IMR-90 (cell line): ENCODE measurements at regions not wholly inside any gene's neighbourhood (a gene's known extent, or its start where the extent isn't known, plus 50 kb on each side); places are given as distances from the start of the nearest gene placed in this dataset.

Experiments used
- ATAC-seq: fragments of 200-7000 bp; cut with Tn5 transposase; 2 replicates; pipeline ENCODE4 v1.9.1; 2020; ENCODE audit warnings: low read depth, mild to moderate bottlenecking, moderate library complexity
- BruUV-seq: library from RNA; stranded (reverse); fragments of 400-500 nt; replicated peaks from 2 replicates; lab custom pipeline; 2021; lab: Mats Ljungman, UMichigan
- CTCF ChIA-PET: fragments of 300-600 bp; formaldehyde crosslinking; extraction: SDS; loops from one replicate; lab custom pipeline; 2021; ENCODE audit warnings: antibody characterized with exemption; lab: Yijun Ruan, JAX
- POLR2A ChIA-PET: fragments of 300-600 bp; sonication (Branson Sonifier 250); formaldehyde crosslinking; loops from one replicate; lab custom pipeline; 2022; ENCODE audit warnings: antibody characterized with exemption; ENCODE audit not compliant: unreplicated experiment; lab: Charles Lee
- DNase-seq: peaks from one replicate; pipeline ENCODE4 v3.0.0; 2013
- H2AFZ ChIP-seq: replicated peaks from 2 replicates; pipeline ENCODE3; 2013; ENCODE audit warnings: low read length, mild to moderate bottlenecking; ENCODE audit not compliant: poor library complexity
- H2AK5ac ChIP-seq: 2 replicates; pipeline ENCODE4 v1.6.1; 2013; ENCODE audit warnings: low read depth, low read length, inconsistent platforms
- H2AK9ac ChIP-seq: replicated peaks from 2 replicates; pipeline ENCODE3; 2013; ENCODE audit warnings: mild to moderate bottlenecking, low read depth, low read length, moderate library complexity; ENCODE audit not compliant: poor library complexity
- H2BK120ac ChIP-seq: 2 replicates; pipeline ENCODE4 v1.6.1; 2013; ENCODE audit warnings: low read depth, low read length, inconsistent platforms
- H2BK15ac ChIP-seq: 3 replicates; pipeline ENCODE4 v1.6.1; 2013; ENCODE audit warnings: low read depth, low read length, inconsistent platforms
- H2BK20ac ChIP-seq: 2 replicates; pipeline ENCODE4 v1.6.1; 2013; ENCODE audit warnings: low read depth, mild to moderate bottlenecking, inconsistent platforms, low read length, moderate library complexity
- H2BK5ac ChIP-seq: 2 replicates; pipeline ENCODE4 v1.6.1; 2013; ENCODE audit warnings: mild to moderate bottlenecking, low read depth, low read length, inconsistent platforms; ENCODE audit not compliant: poor library complexity, severe bottlenecking
- H3K14ac ChIP-seq: replicated peaks from 2 replicates; pipeline ENCODE4 v1.6.1; 2013; ENCODE audit warnings: low read depth, low read length, inconsistent platforms
- H3K18ac ChIP-seq: 2 replicates; pipeline ENCODE4 v1.6.1; 2013; ENCODE audit warnings: low read depth, low read length, control low read depth
- H3K23ac ChIP-seq: 2 replicates; pipeline ENCODE4 v1.6.1; 2013; ENCODE audit warnings: low read depth, low read length, inconsistent platforms
- H3K27ac ChIP-seq: 2 replicates; pipeline ENCODE4 v1.5.1; 2013; ENCODE audit warnings: mild to moderate bottlenecking, control low read depth, low read length; ENCODE audit not compliant: insufficient read depth
- H3K27me3 ChIP-seq: 2 replicates; pipeline ENCODE4 v1.6.1; 2013; ENCODE audit warnings: low read length; ENCODE audit not compliant: control insufficient read depth, insufficient read depth
- H3K36me3 ChIP-seq: 2 replicates; pipeline ENCODE4 v1.6.1; 2013; ENCODE audit warnings: low read length, mixed read lengths; ENCODE audit not compliant: control insufficient read depth, insufficient read depth
- H3K4ac ChIP-seq: 2 replicates; pipeline ENCODE4 v1.6.1; 2013; ENCODE audit warnings: low read depth, low read length, inconsistent platforms
- H3K4me1 ChIP-seq: 2 replicates; pipeline ENCODE4 v1.6.1; 2013; ENCODE audit warnings: low read length, mixed read lengths; ENCODE audit not compliant: control insufficient read depth, insufficient read depth
- H3K4me2 ChIP-seq: 2 replicates; pipeline ENCODE4 v1.6.1; 2013; ENCODE audit warnings: low read depth, mild to moderate bottlenecking, control low read depth, low read length, moderate library complexity
- H3K4me3 ChIP-seq: 2 replicates; pipeline ENCODE4 v1.5.1; 2013; ENCODE audit warnings: low read depth, mild to moderate bottlenecking, control low read depth, low read length, moderate library complexity; ENCODE audit not compliant: insufficient read depth
- H3K56ac ChIP-seq: 2 replicates; pipeline ENCODE4 v1.6.1; 2013; ENCODE audit warnings: low read length, inconsistent platforms; ENCODE audit not compliant: insufficient read depth; ENCODE audit errors: extremely low read depth
- H3K79me1 ChIP-seq, 2 experiments: 2 replicates each; pipeline ENCODE4 v1.6.1; 2013; ENCODE audit warnings: low read length in 2 of 2, inconsistent platforms in 1 of 2, low read depth in 1 of 2
- H3K9ac ChIP-seq: 2 replicates; pipeline ENCODE4 v1.6.1; 2013; ENCODE audit warnings: low read depth, low read length, control low read depth
- H3K9me1 ChIP-seq: 2 replicates; pipeline ENCODE4 v1.6.1; 2013; ENCODE audit warnings: low read length, inconsistent platforms; ENCODE audit not compliant: insufficient read depth
- H3K9me3 ChIP-seq: 2 replicates; pipeline ENCODE4 v1.6.1; 2013; ENCODE audit warnings: low read length; ENCODE audit not compliant: control insufficient read depth, insufficient read depth
- H4K20me1 ChIP-seq: 2 replicates; pipeline ENCODE4 v1.6.1; 2013; ENCODE audit warnings: low read length, inconsistent platforms; ENCODE audit not compliant: insufficient read depth
- H4K5ac ChIP-seq: 2 replicates; pipeline ENCODE4 v1.6.1; 2013; ENCODE audit warnings: mild to moderate bottlenecking, low read depth, low read length, control low read depth
- H4K8ac ChIP-seq, 2 experiments: 2 replicates each; pipeline ENCODE4 v1.6.1; 2013; ENCODE audit warnings: low read depth in 2 of 2, low read length in 2 of 2, control low read depth in 1 of 2, inconsistent platforms in 1 of 2
- H4K91ac ChIP-seq: 2 replicates; pipeline ENCODE4 v1.6.1; 2013; ENCODE audit warnings: low read depth, low read length, inconsistent platforms; ENCODE audit not compliant: insufficient read depth
- BHLHE40 ChIP-seq: fragments of 150-350 bp; IDR thresholded peaks from 2 replicates; pipeline ENCODE4 v1.6.1; 2016; ENCODE audit warnings: mild to moderate bottlenecking, low read depth, low read length
- CEBPB ChIP-seq: IDR thresholded peaks from 2 replicates; pipeline ENCODE4 v1.6.1; 2012; ENCODE audit warnings: low read depth, low read length, improper control_type of control experiment
- CHD1 ChIP-seq: IDR thresholded peaks from 2 replicates; pipeline ENCODE4 v1.6.1; 2012; ENCODE audit warnings: low read depth, low read length, improper control_type of control experiment
- CTCF ChIP-seq: conservative IDR thresholded peaks from 2 replicates; pipeline ENCODE4 v1.5.1; 2012; ENCODE audit warnings: mild to moderate bottlenecking, low read depth, low read length, improper control_type of control experiment
- FOS ChIP-seq: fragments of 150-350 bp; IDR thresholded peaks from 2 replicates; pipeline ENCODE4 v1.6.1; 2016; ENCODE audit warnings: low read depth, low read length
- MAFK ChIP-seq: IDR thresholded peaks from 2 replicates; pipeline ENCODE4 v1.6.1; 2012; ENCODE audit warnings: low read depth, low read length, improper control_type of control experiment
- MAZ ChIP-seq: IDR thresholded peaks from 2 replicates; pipeline ENCODE4 v1.6.1; 2012; ENCODE audit warnings: low read depth, mild to moderate bottlenecking, low read length, improper control_type of control experiment, moderate library complexity, borderline replicate concordance
- MXI1 ChIP-seq: IDR thresholded peaks from 2 replicates; pipeline ENCODE4 v1.6.1; 2012; ENCODE audit warnings: low read depth, mild to moderate bottlenecking, low read length, moderate library complexity, borderline replicate concordance
- NFE2L2 ChIP-seq: fragments of 150-350 bp; IDR thresholded peaks from 2 replicates; pipeline ENCODE4 v1.6.1; 2016; ENCODE audit warnings: low read depth, mild to moderate bottlenecking, low read length
- POLR2A ChIP-seq: IDR thresholded peaks from 2 replicates; pipeline ENCODE4 v1.6.1; 2012; ENCODE audit warnings: mild to moderate bottlenecking, low read depth, low read length
- RAD21 ChIP-seq: IDR thresholded peaks from 2 replicates; pipeline ENCODE4 v1.6.1; 2012; ENCODE audit warnings: low read length, improper control_type of control experiment
- RCOR1 ChIP-seq: IDR thresholded peaks from 2 replicates; pipeline ENCODE4 v1.6.1; 2012; ENCODE audit warnings: mild to moderate bottlenecking, low read length, improper control_type of control experiment; ENCODE audit not compliant: insufficient replicate concordance
- RFX5 ChIP-seq: IDR thresholded peaks from 2 replicates; pipeline ENCODE4 v1.8.0; 2012; ENCODE audit warnings: low read depth, mild to moderate bottlenecking, low read length, moderate library complexity
- SMC3 ChIP-seq: fragments of 150-350 bp; IDR thresholded peaks from 2 replicates; pipeline ENCODE4 v1.6.1; 2016; ENCODE audit warnings: low read depth, mild to moderate bottlenecking, antibody characterized with exemption, low read length, moderate library complexity
- WGBS, 2 experiments: methylation state at CpG; one replicate each; pipeline versions ENCODE4 v1.1.5 to v1.1.7; 2013; ENCODE audit warnings: missing lambda C conversion rate in 2 of 2; ENCODE audit not compliant: insufficient read length in 1 of 2; ENCODE audit errors: extremely low coverage in 2 of 2; 5-methylcytosine and 5-hydroxymethylcytosine counted together
- dilution Hi-C: fragments of 300-500 bp; cut with HindIII; formaldehyde crosslinking; loops from one replicate; pipeline ENCODE4 v1.14.3; 2018; ENCODE audit warnings: low sequenced_read_pairs; ENCODE audit not compliant: unreplicated experiment
- in situ Hi-C: fragments of 300-500 bp; cut with MboI; formaldehyde crosslinking; loops from 3 replicates; pipeline ENCODE4 v1.14.3; 2019; ENCODE audit warnings: low sequenced_read_pairs, inconsistent platforms, mixed read lengths
- intact Hi-C: fragments of 100-400 bp; cut with micrococcal nuclease; formaldehyde crosslinking; loops from 2 replicates; pipeline ENCODE4 v1.10.0; 2022
- TF ChIP-seq, protein P1 (sequence below): fragments of 150-350 bp; IDR thresholded peaks from 2 replicates; pipeline ENCODE4 v1.6.1; 2017; ENCODE audit warnings: mild to moderate bottlenecking, antibody characterized with exemption, low read length, low read depth
- TF ChIP-seq, protein P2 (sequence below): fragments of 150-350 bp; IDR thresholded peaks from 2 replicates; pipeline ENCODE4 v1.6.1; 2016; ENCODE audit warnings: low read depth, mild to moderate bottlenecking, low read length, moderate library complexity, borderline replicate concordance

GRCh38 chr3:109396806-109397205, 59.5 kb upstream of the DPPA4 start:
- no peak overlapping the region for H3K18ac ChIP-seq
- H3K9me3 ChIP-seq: peaks cover 12% of the 10 kb centered on the region; the same call in 1 of the 2 replicates
- no peaks in the 10 kb centered on the region for H3K4me1 ChIP-seq
- no peak overlapping the region for H3K9ac ChIP-seq
- no peaks in the 10 kb centered on the region for H3K79me1 ChIP-seq
- no peak overlapping the region for H3K23ac ChIP-seq
- H4K20me1 ChIP-seq: no peaks in the 10 kb centered on the region
- H3K9me1 ChIP-seq: no peaks in the 10 kb centered on the region
- no peak overlapping the region for H2BK20ac ChIP-seq
- intact Hi-C loops (no loop called here), in situ Hi-C loops (no loop called here), dilution Hi-C loops (no loop called here)
- no TSS peak for BruUV-seq
- no peak overlapping the region for H3K27ac ChIP-seq
- no peak overlapping the region for H2AK5ac ChIP-seq
- no peak overlapping the region for H2BK15ac ChIP-seq
- no peak overlapping the region for H4K91ac ChIP-seq
- H3K4me2 ChIP-seq: no peak overlapping the region
- no peak overlapping the region for H2AK9ac ChIP-seq
- H3K56ac ChIP-seq: no peak overlapping the region
- H4K8ac ChIP-seq: no peak overlapping the region
- no peak overlapping the region for H3K4me3 ChIP-seq
- ChIA-PET CTCF (no interaction called here), POLR2A (no interaction called here)
- H3K27me3 ChIP-seq: no peaks in the 10 kb centered on the region
- H2BK5ac ChIP-seq: no peak overlapping the region
- no peak overlapping the region for H2BK120ac ChIP-seq
- H4K5ac ChIP-seq: no peak overlapping the region
- DNase-seq (no peak), ATAC-seq (no peak)
- no peak overlapping the region for H3K4ac ChIP-seq
- H3K36me3 ChIP-seq: no peaks in the 10 kb centered on the region
- no peak overlapping the region for H3K14ac ChIP-seq
- H2AFZ ChIP-seq: no peak overlapping the region
- no CpG with 5 or more reads among the region's 3 CpGs for WGBS, 2 experiments
- TF ChIP-seq NFE2L2 (no peak), FOS (no peak), RCOR1 (no peak), RFX5 (no peak), BHLHE40 (no peak), MAZ (no peak), MXI1 (no peak), SMC3 (no peak), CTCF (no peak), RAD21 (no peak), CHD1 (no peak), POLR2A (no peak), CEBPB (no peak), MAFK (no peak)
- TF ChIP-seq, protein P1, sequence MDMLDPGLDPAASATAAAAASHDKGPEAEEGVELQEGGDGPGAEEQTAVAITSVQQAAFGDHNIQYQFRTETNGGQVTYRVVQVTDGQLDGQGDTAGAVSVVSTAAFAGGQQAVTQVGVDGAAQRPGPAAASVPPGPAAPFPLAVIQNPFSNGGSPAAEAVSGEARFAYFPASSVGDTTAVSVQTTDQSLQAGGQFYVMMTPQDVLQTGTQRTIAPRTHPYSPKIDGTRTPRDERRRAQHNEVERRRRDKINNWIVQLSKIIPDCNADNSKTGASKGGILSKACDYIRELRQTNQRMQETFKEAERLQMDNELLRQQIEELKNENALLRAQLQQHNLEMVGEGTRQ: no peak
- TF ChIP-seq, protein P2, sequence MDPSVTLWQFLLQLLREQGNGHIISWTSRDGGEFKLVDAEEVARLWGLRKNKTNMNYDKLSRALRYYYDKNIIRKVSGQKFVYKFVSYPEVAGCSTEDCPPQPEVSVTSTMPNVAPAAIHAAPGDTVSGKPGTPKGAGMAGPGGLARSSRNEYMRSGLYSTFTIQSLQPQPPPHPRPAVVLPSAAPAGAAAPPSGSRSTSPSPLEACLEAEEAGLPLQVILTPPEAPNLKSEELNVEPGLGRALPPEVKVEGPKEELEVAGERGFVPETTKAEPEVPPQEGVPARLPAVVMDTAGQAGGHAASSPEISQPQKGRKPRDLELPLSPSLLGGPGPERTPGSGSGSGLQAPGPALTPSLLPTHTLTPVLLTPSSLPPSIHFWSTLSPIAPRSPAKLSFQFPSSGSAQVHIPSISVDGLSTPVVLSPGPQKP: no peak
